ENCODE measurements at regions not wholly inside any gene's neighbourhood (a gene's known extent, or its start where the extent isn't known, plus 50 kb on each side); places are given as distances from the start of the nearest gene placed in this dataset.
"Not testable (repeated sequence)": the region's sequence is repeated elsewhere in the genome, so short reads cannot be mapped to it uniquely, and the experiment has no call there.

- no peaks in the 10 kb centered on the region for H3K27me3 ChIP-seq (ENCODE audit: insufficient read depth, poor library complexity, severe bottlenecking)
- H3K27ac ChIP-seq (replicated peaks) = no peak overlapping the region
- no peak overlapping the region for H3K4me3 ChIP-seq (replicated peaks; ENCODE audit: insufficient read depth, low read length)
- TF ChIP-seq CTCF (IDR thresholded peaks at IDR 0.05; ENCODE audit: insufficient read depth, low read length) (no peak), SPI1 (IDR thresholded peaks at IDR 0.05; ENCODE audit: borderline replicate concordance, low read depth) (no peak), POLR2AphosphoS5 (IDR thresholded peaks at IDR 0.05; ENCODE audit: low read depth) (no peak), REST (IDR thresholded peaks at IDR 0.05; ENCODE audit: insufficient replicate concordance, low read depth) (no peak), GABPA (IDR thresholded peaks at IDR 0.05; ENCODE audit: low read depth) (no peak)
- DNase-seq (ENCODE audit: low read depth in 1 of 2, low spot score in 1 of 2) = no peak
These were observed 92.3 kb upstream of the TANK start for GRCh38 chr2:161067846-161068350.

GRCh38 chr2:161068670-161069069, 91.6 kb upstream of the TANK start:
- TF ChIP-seq GABPA (IDR thresholded peaks at IDR 0.05; ENCODE audit: low read depth) (no peak), CTCF (IDR thresholded peaks at IDR 0.05; ENCODE audit: insufficient read depth, low read length) (no peak), REST (IDR thresholded peaks at IDR 0.05; ENCODE audit: insufficient replicate concordance, low read depth) (no peak), POLR2AphosphoS5 (IDR thresholded peaks at IDR 0.05; ENCODE audit: low read depth) (no peak), SPI1 (IDR thresholded peaks at IDR 0.05; ENCODE audit: borderline replicate concordance, low read depth) (no peak)
- no peak overlapping the region for H3K27ac ChIP-seq (replicated peaks)
- no peaks in the 10 kb centered on the region for H3K27me3 ChIP-seq (ENCODE audit: insufficient read depth, poor library complexity, severe bottlenecking)
- DNase-seq (ENCODE audit: low read depth in 1 of 2, low spot score in 1 of 2) = no peak
- H3K4me3 ChIP-seq (replicated peaks; ENCODE audit: insufficient read depth, low read length) = no peak overlapping the region

GRCh38 chr2:161070693-161071479, 89.3 kb upstream of the TANK start:
- H3K27ac ChIP-seq (replicated peaks) = no peak overlapping the region
- H3K4me3 ChIP-seq (replicated peaks; ENCODE audit: insufficient read depth, low read length) = no peak overlapping the region
- TF ChIP-seq REST (IDR thresholded peaks at IDR 0.05; ENCODE audit: insufficient replicate concordance, low read depth) (no peak), GABPA (IDR thresholded peaks at IDR 0.05; ENCODE audit: low read depth) (no peak), SPI1 (IDR thresholded peaks at IDR 0.05; ENCODE audit: borderline replicate concordance, low read depth) (no peak), CTCF (IDR thresholded peaks at IDR 0.05; ENCODE audit: insufficient read depth, low read length) (no peak), POLR2AphosphoS5 (IDR thresholded peaks at IDR 0.05; ENCODE audit: low read depth) (no peak)
- no peaks in the 10 kb centered on the region for H3K27me3 ChIP-seq (ENCODE audit: insufficient read depth, poor library complexity, severe bottlenecking)
- no peak for DNase-seq (ENCODE audit: low read depth in 1 of 2, low spot score in 1 of 2)

GRCh38 chr2:161072436-161072835, 87.8 kb upstream of the TANK start:
- DNase-seq (ENCODE audit: low read depth in 1 of 2, low spot score in 1 of 2); H3K27me3 ChIP-seq (ENCODE audit: insufficient read depth, poor library complexity, severe bottlenecking); H3K4me3 ChIP-seq (replicated peaks; ENCODE audit: insufficient read depth, low read length); H3K27ac ChIP-seq (replicated peaks): not testable (repeated sequence)
